ENCODE measurements at regions not wholly inside any gene's neighbourhood (a gene's known extent, or its start where the extent isn't known, plus 50 kb on each side); places are given as distances from the start of the nearest gene placed in this dataset.

DNA sequence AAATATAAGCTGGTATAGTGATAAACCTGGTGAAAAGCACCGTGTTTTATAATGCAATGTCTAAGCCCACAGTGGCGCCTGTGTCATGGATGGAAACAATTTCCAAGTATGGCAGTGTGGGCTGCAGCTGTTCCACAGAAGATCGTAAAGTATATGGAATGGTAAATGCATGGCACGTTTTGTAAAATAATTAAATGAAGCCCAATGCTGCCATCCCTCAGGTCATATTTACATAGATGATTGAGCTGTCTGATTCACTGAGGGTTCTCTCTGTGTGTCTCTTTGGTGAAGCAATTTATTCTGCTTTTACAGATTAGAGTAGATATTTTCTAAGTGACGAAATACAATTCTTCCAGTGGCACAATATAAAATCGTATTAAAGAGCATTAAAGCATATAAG, 164.8 kb downstream of the ASMT start:
- no peak overlapping the region for H3K4me3 ChIP-seq (ENCODE audit: low read depth, low read length, poor library complexity, severe bottlenecking)
- ChIA-PET POLR2A (ENCODE audit: low non-redundant PET) (no interaction called here), CTCF (no interaction called here)
- intact Hi-C loops (cut with micrococcal nuclease; ENCODE audit: unreplicated experiment), result no loop called here
- no peak for TF ChIP-seq EZH2 (IDR thresholded peaks at IDR 0.05; ENCODE audit: borderline replicate concordance, low read depth, low read length, poor library complexity, severe bottlenecking)
- TF ChIP-seq, protein P1, sequence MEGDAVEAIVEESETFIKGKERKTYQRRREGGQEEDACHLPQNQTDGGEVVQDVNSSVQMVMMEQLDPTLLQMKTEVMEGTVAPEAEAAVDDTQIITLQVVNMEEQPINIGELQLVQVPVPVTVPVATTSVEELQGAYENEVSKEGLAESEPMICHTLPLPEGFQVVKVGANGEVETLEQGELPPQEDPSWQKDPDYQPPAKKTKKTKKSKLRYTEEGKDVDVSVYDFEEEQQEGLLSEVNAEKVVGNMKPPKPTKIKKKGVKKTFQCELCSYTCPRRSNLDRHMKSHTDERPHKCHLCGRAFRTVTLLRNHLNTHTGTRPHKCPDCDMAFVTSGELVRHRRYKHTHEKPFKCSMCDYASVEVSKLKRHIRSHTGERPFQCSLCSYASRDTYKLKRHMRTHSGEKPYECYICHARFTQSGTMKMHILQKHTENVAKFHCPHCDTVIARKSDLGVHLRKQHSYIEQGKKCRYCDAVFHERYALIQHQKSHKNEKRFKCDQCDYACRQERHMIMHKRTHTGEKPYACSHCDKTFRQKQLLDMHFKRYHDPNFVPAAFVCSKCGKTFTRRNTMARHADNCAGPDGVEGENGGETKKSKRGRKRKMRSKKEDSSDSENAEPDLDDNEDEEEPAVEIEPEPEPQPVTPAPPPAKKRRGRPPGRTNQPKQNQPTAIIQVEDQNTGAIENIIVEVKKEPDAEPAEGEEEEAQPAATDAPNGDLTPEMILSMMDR (conservative IDR thresholded peaks at IDR 0.05; ENCODE audit: low read depth, low read length), result no peak
- H3K36me3 ChIP-seq (ENCODE audit: insufficient read depth, low read length, poor library complexity, severe bottlenecking), result no peaks in the 10 kb centered on the region
- H3K9me3 ChIP-seq (ENCODE audit: low read depth, low read length, poor library complexity, severe bottlenecking), result no peaks in the 10 kb centered on the region
- peaks cover 11% of the 10 kb centered on the region for H3K27me3 ChIP-seq (replicated peaks; ENCODE audit: insufficient read depth, low read depth, low read length, poor library complexity)
- no peak overlapping the region for H3K27ac ChIP-seq (ENCODE audit: low read depth, low read length, poor library complexity, severe bottlenecking)
- no peak for DNase-seq (ENCODE audit: low spot score)
- no peaks in the 10 kb centered on the region for H3K4me1 ChIP-seq (ENCODE audit: insufficient read depth, low read length, poor library complexity, severe bottlenecking)
- no TSS peak for BruUV-seq (replicated peaks)

DNA sequence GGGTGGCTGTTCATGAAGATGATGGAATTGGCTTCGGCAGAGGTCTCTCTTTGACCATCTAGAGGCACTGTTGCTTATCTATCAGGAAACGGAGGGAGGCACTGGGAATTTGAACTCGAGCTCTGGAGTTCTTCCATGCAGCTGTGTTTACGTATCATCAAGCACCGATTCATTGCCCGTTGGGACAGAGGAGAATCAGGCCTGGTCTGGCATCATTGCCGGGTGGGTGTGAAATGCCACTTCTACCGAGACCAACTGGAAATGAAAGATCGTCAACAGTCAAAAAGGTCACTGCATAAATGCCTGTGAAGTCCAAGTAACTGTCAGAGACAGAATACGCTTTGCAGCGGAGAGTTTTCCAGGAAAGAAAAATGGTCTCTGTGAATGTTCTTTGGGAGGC, 166.9 kb downstream of the ASMT start:
- ChIA-PET POLR2A (ENCODE audit: low non-redundant PET) (no interaction called here), CTCF (no interaction called here)
- no peak overlapping the region for H3K4me3 ChIP-seq (ENCODE audit: low read depth, low read length, poor library complexity, severe bottlenecking)
- no TSS peak for BruUV-seq (replicated peaks)
- H3K27ac ChIP-seq (ENCODE audit: low read depth, low read length, poor library complexity, severe bottlenecking), result no peak overlapping the region
- no peaks in the 10 kb centered on the region for H3K4me1 ChIP-seq (ENCODE audit: insufficient read depth, low read length, poor library complexity, severe bottlenecking)
- TF ChIP-seq, protein P1 (conservative IDR thresholded peaks at IDR 0.05; ENCODE audit: low read depth, low read length), result no peak
- no peak for TF ChIP-seq EZH2 (IDR thresholded peaks at IDR 0.05; ENCODE audit: borderline replicate concordance, low read depth, low read length, poor library complexity, severe bottlenecking)
- DNase-seq (ENCODE audit: low spot score), result no peak
- intact Hi-C loops (cut with micrococcal nuclease; ENCODE audit: unreplicated experiment), result no loop called here
- H3K36me3 ChIP-seq (ENCODE audit: insufficient read depth, low read length, poor library complexity, severe bottlenecking), result no peaks in the 10 kb centered on the region
- H3K27me3 ChIP-seq (replicated peaks; ENCODE audit: insufficient read depth, low read depth, low read length, poor library complexity), result peaks cover 11% of the 10 kb centered on the region
- no peaks in the 10 kb centered on the region for H3K9me3 ChIP-seq (ENCODE audit: low read depth, low read length, poor library complexity, severe bottlenecking)

DNA sequence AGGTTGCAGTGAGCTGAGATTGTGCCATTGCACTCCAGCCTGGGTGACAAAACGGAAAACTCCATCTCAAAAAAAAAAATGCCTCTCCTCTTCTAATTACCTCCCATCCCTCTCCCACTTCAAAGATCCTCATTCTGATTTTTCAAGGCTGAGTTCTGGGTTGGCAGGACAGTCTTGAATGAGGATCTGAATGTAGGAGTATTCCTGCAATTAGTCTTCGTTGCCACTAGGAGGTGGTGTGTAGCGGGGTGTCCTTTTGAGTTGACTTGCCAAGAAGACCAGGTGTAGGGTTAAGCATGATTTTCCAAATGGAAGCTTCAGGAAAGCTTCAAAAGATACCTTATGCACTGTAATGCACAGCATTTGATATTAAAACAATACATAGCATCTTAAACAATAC, 169.9 kb downstream of the ASMT start:
- intact Hi-C loops (cut with micrococcal nuclease; ENCODE audit: unreplicated experiment), result no loop called here
- no peak for TF ChIP-seq EZH2 (IDR thresholded peaks at IDR 0.05; ENCODE audit: borderline replicate concordance, low read depth, low read length, poor library complexity, severe bottlenecking)
- TF ChIP-seq, protein P1 (conservative IDR thresholded peaks at IDR 0.05; ENCODE audit: low read depth, low read length), result 0 out of 2 replicates have a peak, but pooled peaks have one; percentile 30
- H3K27ac ChIP-seq (ENCODE audit: low read depth, low read length, poor library complexity, severe bottlenecking), result no peak overlapping the region
- no peak for DNase-seq (ENCODE audit: low spot score)
- BruUV-seq (replicated peaks), result no TSS peak
- no peaks in the 10 kb centered on the region for H3K4me1 ChIP-seq (ENCODE audit: insufficient read depth, low read length, poor library complexity, severe bottlenecking)
- H3K36me3 ChIP-seq (ENCODE audit: insufficient read depth, low read length, poor library complexity, severe bottlenecking), result no peaks in the 10 kb centered on the region
- ChIA-PET POLR2A (ENCODE audit: low non-redundant PET) (no interaction called here), CTCF (no interaction called here)
- H3K4me3 ChIP-seq (ENCODE audit: low read depth, low read length, poor library complexity, severe bottlenecking), result no peak overlapping the region
- H3K27me3 ChIP-seq (replicated peaks; ENCODE audit: insufficient read depth, low read depth, low read length, poor library complexity), result peaks cover 6% of the 10 kb centered on the region
- no peaks in the 10 kb centered on the region for H3K9me3 ChIP-seq (ENCODE audit: low read depth, low read length, poor library complexity, severe bottlenecking)
